ENCODE measurements at regions not wholly inside any gene's neighbourhood (a gene's known extent, or its start where the extent isn't known, plus 50 kb on each side); places are given as distances from the start of the nearest gene placed in this dataset.
"Not testable (repeated sequence)": the region's sequence is repeated elsewhere in the genome, so short reads cannot be mapped to it uniquely, and the experiment has no call there.

- peaks cover 0 to 1% (median 0%) of the 10 kb centered on the region in 3 donors for H3K36me3 Mint-ChIP-seq
- CTCF ChIA-PET: no interaction called here
- H3K9me3 ChIP-seq (ENCODE audit: low read length): no peaks in the 10 kb centered on the region
- no peak overlapping the region for H3K27ac Mint-ChIP-seq
- no peak overlapping the region for H3K27ac ChIP-seq (ENCODE audit: low read depth, low read length)
- H3K27me3 Mint-ChIP-seq: peaks cover 7 to 10% of the 10 kb centered on the region in 2 donors
- H3K4me3 ChIP-seq (ENCODE audit: low read length): no peak overlapping the region
- H3K4me1 ChIP-seq (ENCODE audit: insufficient read depth, low read length): no peaks in the 10 kb centered on the region
- no peaks in the 10 kb centered on the region for H3K36me3 ChIP-seq (ENCODE audit: insufficient read depth, low read length)
- no peak for DNase-seq
- POLR2A ChIA-PET: no interaction called here
- no peaks in the 10 kb centered on the region for H3K27me3 ChIP-seq (ENCODE audit: insufficient read depth, low read length, poor library complexity, severe bottlenecking)
- peaks cover 4 to 15% (median 9%) of the 10 kb centered on the region in 5 donors for H3K9me3 Mint-ChIP-seq
- H3K4me3 Mint-ChIP-seq: no peak overlapping the region
- H3K4me1 Mint-ChIP-seq: no peaks in the 10 kb centered on the region
Observed at GRCh38 chr7:156504687-156505545, 135.7 kb upstream of the RNF32 start.

GRCh38 chr7:156504006-156504405 lies 136.6 kb upstream of the RNF32 start:
- no peaks in the 10 kb centered on the region for H3K36me3 ChIP-seq (ENCODE audit: insufficient read depth, low read length)
- DNase-seq: no peak
- no peak overlapping the region for H3K27ac ChIP-seq (ENCODE audit: low read depth, low read length)
- H3K27me3 ChIP-seq (ENCODE audit: insufficient read depth, low read length, poor library complexity, severe bottlenecking): no peaks in the 10 kb centered on the region
- H3K36me3 Mint-ChIP-seq: peaks cover 0 to 1% (median 0%) of the 10 kb centered on the region in 3 donors
- peaks cover 0 to 8% (median 5%) of the 10 kb centered on the region in 5 donors for H3K9me3 Mint-ChIP-seq
- H3K4me1 Mint-ChIP-seq: no peaks in the 10 kb centered on the region
- H3K4me3 Mint-ChIP-seq: no peak overlapping the region
- H3K4me3 ChIP-seq (ENCODE audit: low read length): no peak overlapping the region
- H3K4me1 ChIP-seq (ENCODE audit: insufficient read depth, low read length): no peaks in the 10 kb centered on the region
- no peaks in the 10 kb centered on the region for H3K9me3 ChIP-seq (ENCODE audit: low read length)
- ChIA-PET POLR2A (no interaction called here), CTCF (no interaction called here)
- no peak overlapping the region for H3K27ac Mint-ChIP-seq
- peaks cover 7 to 10% of the 10 kb centered on the region in 2 donors for H3K27me3 Mint-ChIP-seq

GRCh38 chr7:156503196-156503595 lies 137.4 kb upstream of the RNF32 start:
- no peak for DNase-seq
- Histone ChIP-seq H3K27ac (ENCODE audit: low read depth, low read length) (no peak overlapping the region), H3K36me3 (ENCODE audit: insufficient read depth, low read length) (no peaks in the 10 kb centered on the region), H3K4me1 (ENCODE audit: insufficient read depth, low read length) (no peaks in the 10 kb centered on the region), H3K9me3 (ENCODE audit: low read length) (no peaks in the 10 kb centered on the region), H3K4me3 (ENCODE audit: low read length) (no peak overlapping the region), H3K27me3 (ENCODE audit: insufficient read depth, low read length, poor library complexity, severe bottlenecking) (no peaks in the 10 kb centered on the region)
- Mint-ChIP-seq H3K27ac (no peak overlapping the region), H3K9me3 (peaks cover 0 to 4% (median 2%) of the 10 kb centered on the region in 5 donors), H3K36me3 (peaks cover 0 to under 1% (median 0%) of the 10 kb centered on the region in 3 donors), H3K4me3 (no peak overlapping the region), H3K4me1 (no peaks in the 10 kb centered on the region), H3K27me3 (peaks cover 7% of the 10 kb centered on the region in 2 donors)
- ChIA-PET POLR2A (no interaction called here), CTCF (no interaction called here)

GRCh38 chr7:156501815-156502214 lies 138.8 kb upstream of the RNF32 start:
- DNase-seq; CTCF ChIA-PET; H3K4me3 ChIP-seq (ENCODE audit: low read length); H3K36me3 ChIP-seq (ENCODE audit: insufficient read depth, low read length); H3K4me1 Mint-ChIP-seq; H3K4me1 ChIP-seq (ENCODE audit: insufficient read depth, low read length); H3K9me3 Mint-ChIP-seq; H3K4me3 Mint-ChIP-seq; POLR2A ChIA-PET; H3K36me3 Mint-ChIP-seq; H3K27ac ChIP-seq (ENCODE audit: low read depth, low read length); H3K27me3 ChIP-seq (ENCODE audit: insufficient read depth, low read length, poor library complexity, severe bottlenecking); H3K9me3 ChIP-seq (ENCODE audit: low read length); H3K27me3 Mint-ChIP-seq; H3K27ac Mint-ChIP-seq: not testable (repeated sequence)

GRCh38 chr7:156499247-156499881 lies 141.2 kb upstream of the RNF32 start:
- H3K27me3 Mint-ChIP-seq: no peaks in the 10 kb centered on the region
- no peaks in the 10 kb centered on the region for H3K36me3 ChIP-seq (ENCODE audit: insufficient read depth, low read length)
- ChIA-PET CTCF (no interaction called here), POLR2A (no interaction called here)
- no peaks in the 10 kb centered on the region for H3K27me3 ChIP-seq (ENCODE audit: insufficient read depth, low read length, poor library complexity, severe bottlenecking)
- no peak overlapping the region for H3K27ac Mint-ChIP-seq
- DNase-seq: no peak
- no peak overlapping the region for H3K27ac ChIP-seq (ENCODE audit: low read depth, low read length)
- H3K4me3 ChIP-seq (ENCODE audit: low read length): no peak overlapping the region
- peaks cover 0 to 2% (median 0%) of the 10 kb centered on the region in 5 donors for H3K9me3 Mint-ChIP-seq
- H3K9me3 ChIP-seq (ENCODE audit: low read length): no peaks in the 10 kb centered on the region
- H3K36me3 Mint-ChIP-seq: no peaks in the 10 kb centered on the region
- no peaks in the 10 kb centered on the region for H3K4me1 Mint-ChIP-seq
- H3K4me3 Mint-ChIP-seq: no peak overlapping the region
- H3K4me1 ChIP-seq (ENCODE audit: insufficient read depth, low read length): no peaks in the 10 kb centered on the region

GRCh38 chr7:156497776-156498509 lies 142.6 kb upstream of the RNF32 start:
- H3K4me3 Mint-ChIP-seq: no peak overlapping the region
- no peaks in the 10 kb centered on the region for H3K4me1 Mint-ChIP-seq
- H3K9me3 Mint-ChIP-seq: peaks cover 0 to 2% (median 0%) of the 10 kb centered on the region in 5 donors
- no peak overlapping the region for H3K27ac ChIP-seq (ENCODE audit: low read depth, low read length)
- H3K9me3 ChIP-seq (ENCODE audit: low read length): no peaks in the 10 kb centered on the region
- H3K27me3 Mint-ChIP-seq: no peaks in the 10 kb centered on the region
- H3K4me1 ChIP-seq (ENCODE audit: insufficient read depth, low read length): no peaks in the 10 kb centered on the region
- H3K27ac Mint-ChIP-seq: no peak overlapping the region
- no peaks in the 10 kb centered on the region for H3K36me3 ChIP-seq (ENCODE audit: insufficient read depth, low read length)
- H3K27me3 ChIP-seq (ENCODE audit: insufficient read depth, low read length, poor library complexity, severe bottlenecking): no peaks in the 10 kb centered on the region
- ChIA-PET CTCF (no interaction called here), POLR2A (no interaction called here)
- no peaks in the 10 kb centered on the region for H3K36me3 Mint-ChIP-seq
- DNase-seq: no peak
- H3K4me3 ChIP-seq (ENCODE audit: low read length): no peak overlapping the region

GRCh38 chr7:156496865-156497264 lies 143.7 kb upstream of the RNF32 start:
- Mint-ChIP-seq H3K27ac (no peak overlapping the region), H3K4me1 (no peaks in the 10 kb centered on the region), H3K9me3 (peaks cover 0 to 2% (median 0%) of the 10 kb centered on the region in 5 donors), H3K27me3 (peaks cover 0 to under 1% of the 10 kb centered on the region in 2 donors), H3K36me3 (no peaks in the 10 kb centered on the region), H3K4me3 (no peak overlapping the region)
- H3K36me3 ChIP-seq (ENCODE audit: insufficient read depth, low read length): no peaks in the 10 kb centered on the region
- ChIA-PET CTCF (no interaction called here), POLR2A (no interaction called here)
- H3K4me3 ChIP-seq (ENCODE audit: low read length): no peak overlapping the region
- H3K4me1 ChIP-seq (ENCODE audit: insufficient read depth, low read length): no peaks in the 10 kb centered on the region
- no peaks in the 10 kb centered on the region for H3K9me3 ChIP-seq (ENCODE audit: low read length)
- H3K27ac ChIP-seq (ENCODE audit: low read depth, low read length): no peak overlapping the region
- no peak for DNase-seq
- H3K27me3 ChIP-seq (ENCODE audit: insufficient read depth, low read length, poor library complexity, severe bottlenecking): no peaks in the 10 kb centered on the region

GRCh38 chr7:156496363-156496769 lies 144.2 kb upstream of the RNF32 start:
- no peak overlapping the region for H3K4me3 Mint-ChIP-seq
- no peak for DNase-seq

More at GRCh38 chr7:156496363-156496769, 144.2 kb upstream of the RNF32 start:
- ChIA-PET POLR2A (no interaction called here), CTCF (no interaction called here)
- H3K27ac ChIP-seq (ENCODE audit: low read depth, low read length): no peak overlapping the region
- no peak overlapping the region for H3K4me3 ChIP-seq (ENCODE audit: low read length)
- H3K27me3 ChIP-seq (ENCODE audit: insufficient read depth, low read length, poor library complexity, severe bottlenecking): no peaks in the 10 kb centered on the region
- Mint-ChIP-seq H3K27ac (no peak overlapping the region), H3K4me1 (no peaks in the 10 kb centered on the region), H3K9me3 (peaks cover 0 to 2% (median 0%) of the 10 kb centered on the region in 5 donors), H3K36me3 (no peaks in the 10 kb centered on the region), H3K27me3 (peaks cover 0 to 4% of the 10 kb centered on the region in 2 donors)
- no peaks in the 10 kb centered on the region for H3K36me3 ChIP-seq (ENCODE audit: insufficient read depth, low read length)
- no peaks in the 10 kb centered on the region for H3K4me1 ChIP-seq (ENCODE audit: insufficient read depth, low read length)
- H3K9me3 ChIP-seq (ENCODE audit: low read length): no peaks in the 10 kb centered on the region

Measured in CD8-positive, alpha-beta memory T cell (primary cell).